Left kidney (tissue), 1 donor: ENCODE measurements at regions not wholly inside any gene's neighbourhood (a gene's known extent, or its start where the extent isn't known, plus 50 kb on each side); places are given as distances from the start of the nearest gene placed in this dataset.

ENCODE experiments used
- DNase-seq: peaks from one replicate; pipeline ENCODE4 v3.0.0-alpha.2; 2013

DNA sequence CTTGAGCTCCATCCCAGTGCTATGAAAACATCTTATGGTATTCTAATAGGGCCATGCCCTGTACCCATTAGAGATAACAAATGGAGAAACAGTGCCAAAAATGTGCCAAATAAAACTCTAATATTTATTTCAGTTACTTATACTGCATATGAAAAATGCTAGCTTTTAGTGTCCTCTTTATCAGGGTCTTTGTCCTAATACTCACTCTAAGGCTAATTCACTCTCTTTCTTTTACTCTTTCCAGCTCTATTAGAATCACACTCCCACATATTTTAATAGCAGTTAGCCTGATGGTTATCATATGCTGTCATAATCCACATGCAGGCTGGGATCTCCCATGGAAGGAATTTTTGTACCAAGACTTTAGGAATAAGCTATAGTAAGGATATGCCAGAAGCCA, 408.4 kb downstream of the ETV1 start:
- no peak for DNase-seq

DNA sequence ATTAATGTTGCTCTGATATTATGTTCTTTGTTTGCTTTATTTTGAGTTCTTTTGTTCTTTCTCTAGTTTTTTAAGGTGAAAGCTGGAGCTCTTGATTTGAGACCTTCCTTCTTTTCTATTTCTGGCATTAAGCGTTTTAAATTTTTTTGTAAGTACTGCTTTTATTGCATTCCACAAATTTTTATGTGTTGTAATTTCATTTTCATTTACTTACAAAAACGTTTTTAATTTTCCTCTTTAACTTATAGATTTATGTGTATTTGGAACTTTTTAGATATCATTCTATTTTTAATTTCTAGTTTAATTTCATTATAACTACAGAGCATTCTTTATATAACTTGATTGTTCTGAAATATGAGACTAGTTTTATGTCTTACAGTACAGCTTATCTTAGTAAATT, 395.6 kb downstream of the ETV1 start:
- no peak for DNase-seq

DNA sequence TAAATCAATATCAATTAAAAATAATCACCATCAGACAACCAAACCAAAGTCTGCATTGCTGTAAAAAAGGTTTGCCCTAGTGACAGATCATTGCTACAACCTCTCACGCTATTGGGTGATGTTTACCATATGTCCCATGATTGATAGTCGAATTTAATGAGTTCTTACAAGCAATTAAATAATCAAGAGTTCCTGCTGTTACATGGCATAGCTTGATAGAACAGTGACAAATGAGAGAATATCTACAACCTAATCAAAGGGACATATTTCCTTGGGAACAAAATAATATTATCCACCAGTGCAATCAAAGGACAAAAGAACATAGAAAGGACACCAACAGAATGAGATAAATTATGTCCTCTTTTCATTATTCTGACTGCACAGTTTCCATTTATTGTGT, 387.4 kb downstream of the ETV1 start:
- DNase-seq: no peak

DNA sequence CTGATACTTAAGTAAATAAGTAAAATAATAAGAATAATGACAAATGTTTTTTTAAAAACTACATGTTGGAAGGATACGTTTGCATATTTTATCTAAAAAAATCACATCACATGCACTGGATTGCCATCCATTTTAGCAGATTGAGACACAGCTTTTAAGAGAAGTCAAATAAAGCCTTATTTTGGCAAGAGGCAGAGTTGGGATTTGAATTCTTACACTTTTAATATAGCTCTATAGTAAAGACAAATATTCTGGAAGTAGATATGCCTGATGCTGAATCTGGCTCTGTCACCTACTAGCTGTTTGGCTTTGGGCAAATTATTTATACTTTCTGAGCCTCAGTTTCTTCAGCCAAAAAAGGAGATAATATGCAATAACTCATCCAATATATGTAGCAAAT, 386.4 kb downstream of the ETV1 start:
- DNase-seq: no peak

DNA sequence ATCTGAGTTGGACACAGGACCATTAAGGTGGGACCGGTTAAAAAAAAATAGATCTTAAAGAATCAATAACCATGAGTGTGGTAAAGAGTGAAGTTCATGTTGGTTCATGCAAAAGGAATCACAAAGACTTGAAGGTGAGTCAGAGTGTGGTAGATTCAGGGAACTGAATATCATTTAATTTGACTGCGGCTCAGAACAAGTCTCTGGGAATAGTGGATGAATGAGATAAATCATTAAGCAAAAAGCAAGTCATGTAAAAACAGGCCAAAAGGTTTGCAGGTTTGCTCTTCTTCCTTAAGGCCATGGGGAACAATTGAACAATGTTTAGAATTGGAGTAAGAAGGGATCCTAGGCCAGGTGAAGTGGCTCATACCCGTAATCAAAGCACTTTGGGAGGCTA, 385.8 kb downstream of the ETV1 start:
- no peak for DNase-seq

DNA sequence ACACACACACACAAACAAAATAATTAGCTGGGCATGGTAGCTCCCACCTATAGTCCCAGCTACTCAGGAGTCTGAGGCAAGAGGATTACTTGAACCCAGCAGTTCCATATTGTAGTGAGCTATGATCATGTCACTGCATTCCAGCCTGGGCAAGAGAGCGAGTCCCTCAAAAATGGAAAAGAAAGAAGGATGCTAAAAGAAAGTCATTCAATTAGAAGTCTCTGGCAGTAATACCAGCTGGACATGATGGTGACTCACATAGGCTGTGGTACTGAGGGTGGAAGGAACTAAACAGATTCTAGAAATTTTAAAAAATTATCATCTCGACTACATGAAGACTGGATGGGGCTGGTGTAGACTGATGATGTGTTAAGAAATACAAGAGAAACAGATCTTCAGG, 385.3 kb downstream of the ETV1 start:
- DNase-seq: no peak

DNA sequence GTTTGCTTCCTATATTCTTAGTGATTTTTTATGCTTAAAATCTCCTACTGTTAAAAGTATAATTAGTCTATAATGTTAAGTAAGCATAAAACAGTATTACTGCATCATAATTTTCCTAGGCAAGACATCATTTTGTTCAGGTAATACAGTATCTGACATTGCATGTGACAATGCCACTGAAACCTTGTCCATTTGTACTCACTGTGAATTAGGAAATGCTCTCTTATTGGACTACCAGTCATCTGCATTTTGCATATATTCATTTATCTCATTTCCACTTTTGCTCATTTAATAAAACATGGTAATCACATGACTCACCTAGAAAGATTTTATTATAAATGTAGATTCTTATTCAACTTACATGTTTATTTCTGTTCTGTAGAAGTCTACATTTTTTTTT, 379.1 kb downstream of the ETV1 start:
- DNase-seq: no peak

DNA sequence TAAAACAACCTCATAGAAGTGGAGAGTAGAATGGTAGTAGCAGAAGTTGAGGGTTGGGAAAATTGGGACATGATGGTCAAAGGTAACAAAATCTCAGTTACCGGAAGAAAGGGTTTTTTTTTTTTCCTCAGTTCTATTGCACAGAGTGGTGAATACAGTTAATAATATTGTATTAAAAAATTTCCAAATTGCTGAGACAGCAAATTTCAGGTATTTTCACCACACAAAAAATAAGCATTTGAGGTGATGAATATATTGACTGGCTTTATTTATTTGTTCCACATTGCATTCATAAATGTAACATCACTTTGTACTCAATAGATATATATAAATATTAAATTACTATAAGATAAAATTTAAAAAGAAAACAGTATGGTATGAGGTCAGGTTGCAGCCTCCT, 373.8 kb downstream of the ETV1 start:
- DNase-seq: no peak

DNA sequence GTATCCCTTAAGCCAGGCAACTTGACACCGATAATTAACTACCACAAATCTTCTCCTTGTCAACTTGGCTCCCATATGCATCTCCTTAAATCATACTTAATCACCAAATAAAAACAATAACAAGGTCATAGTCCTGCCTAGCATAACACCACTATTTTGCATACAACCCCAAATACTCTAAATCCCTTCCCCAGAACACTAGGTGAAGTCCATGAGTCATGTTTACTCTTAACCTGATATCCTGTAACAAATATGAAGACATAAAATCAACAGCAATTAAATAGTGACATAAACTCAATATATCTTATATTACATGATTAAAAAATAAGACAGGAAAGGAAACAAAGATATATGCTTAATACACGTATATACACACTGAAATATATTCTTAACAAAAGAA, 362.0 kb downstream of the ETV1 start:
- no peak for DNase-seq

DNA sequence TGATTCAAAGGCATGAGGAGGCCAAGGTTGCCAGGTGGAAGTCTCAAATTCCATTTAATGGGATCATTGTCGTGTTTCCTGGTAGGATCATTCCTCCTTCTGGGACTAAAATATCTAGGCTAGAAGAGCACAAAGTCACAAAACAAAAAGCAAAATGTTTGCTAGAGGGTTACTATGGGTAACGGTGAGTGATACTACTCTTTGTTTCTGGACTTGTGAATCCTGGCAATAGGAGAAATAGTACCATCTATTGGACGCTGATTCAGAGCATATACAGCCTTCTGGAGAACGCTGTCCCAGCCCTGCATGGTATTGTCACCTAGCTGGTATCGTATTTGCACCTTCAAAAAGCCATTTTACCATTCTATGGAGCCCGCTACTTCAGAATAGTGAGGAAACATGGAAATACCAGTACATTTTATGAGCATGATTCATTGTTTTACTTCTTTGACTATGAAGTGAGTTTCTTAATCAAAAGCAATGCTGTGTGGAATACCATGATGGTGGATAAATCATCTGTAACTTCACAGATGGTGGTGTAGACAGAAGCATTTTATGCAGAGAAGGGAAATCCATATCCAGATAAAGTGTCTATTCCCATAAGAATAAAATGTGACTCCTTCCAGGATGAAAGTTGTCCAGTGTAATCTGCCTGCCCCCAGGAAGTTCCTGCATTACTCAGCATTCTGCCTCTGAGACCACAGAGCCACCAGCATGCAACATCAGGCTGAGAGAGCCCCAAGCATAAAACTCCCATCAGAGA, 361.0 kb downstream of the ETV1 start:
- DNase-seq: no peak

DNA sequence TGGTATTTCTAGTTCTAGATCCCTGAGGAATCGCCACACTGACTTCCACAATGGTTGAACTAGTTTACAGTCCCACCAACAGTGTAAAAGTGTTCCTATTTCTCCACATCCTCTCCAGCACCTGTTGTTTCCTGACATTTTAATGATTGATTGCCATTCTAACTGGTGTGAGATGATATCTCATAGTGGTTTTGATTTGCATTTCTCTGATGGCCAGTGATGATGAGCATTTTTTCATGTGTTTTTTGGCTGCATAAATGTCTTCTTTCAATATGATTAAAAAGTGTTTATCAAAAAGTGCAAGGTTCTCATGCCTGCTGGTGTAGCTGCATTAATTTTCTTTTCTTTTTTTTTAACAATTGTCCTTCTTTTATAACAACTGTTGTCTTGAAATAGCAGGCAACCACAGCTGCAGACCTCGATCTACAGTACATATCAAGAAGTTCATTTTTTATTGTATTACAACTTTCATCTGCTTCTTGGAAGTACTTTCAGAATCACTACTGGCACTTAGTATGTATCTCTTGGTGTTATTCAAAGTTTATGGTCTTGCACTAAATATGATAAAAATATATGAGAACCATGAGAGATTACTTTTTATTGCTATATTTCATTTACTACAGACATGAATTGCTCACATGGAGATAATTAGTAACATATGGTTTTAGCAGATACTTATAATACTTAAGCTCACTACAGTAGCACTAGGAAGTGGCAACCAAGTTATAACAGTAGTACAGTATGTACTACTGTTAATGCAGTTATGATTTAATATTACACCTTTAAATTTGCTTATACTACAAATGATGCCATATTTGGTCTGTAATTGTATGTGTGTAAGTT, 358.0 kb downstream of the ETV1 start:
- DNase-seq: peak; percentile 13

DNA sequence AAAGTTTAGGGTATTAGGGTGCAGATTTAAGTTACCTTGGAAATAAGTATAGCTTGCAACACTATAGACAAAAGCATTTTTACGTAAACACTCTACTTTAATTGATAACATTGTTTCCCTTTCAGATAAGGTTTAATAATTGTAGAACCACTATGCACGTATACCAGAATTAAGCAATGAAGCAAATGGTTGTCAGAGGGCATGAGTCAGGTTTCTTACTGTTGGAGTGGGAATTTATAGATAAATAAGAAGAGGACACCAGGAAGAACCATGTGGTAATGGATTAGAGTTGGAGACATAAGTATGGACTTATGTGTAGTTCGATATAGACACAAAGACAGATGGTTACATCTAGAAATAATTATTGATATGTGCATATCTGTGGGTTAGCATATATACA, 355.6 kb downstream of the ETV1 start:
- no peak for DNase-seq

DNA sequence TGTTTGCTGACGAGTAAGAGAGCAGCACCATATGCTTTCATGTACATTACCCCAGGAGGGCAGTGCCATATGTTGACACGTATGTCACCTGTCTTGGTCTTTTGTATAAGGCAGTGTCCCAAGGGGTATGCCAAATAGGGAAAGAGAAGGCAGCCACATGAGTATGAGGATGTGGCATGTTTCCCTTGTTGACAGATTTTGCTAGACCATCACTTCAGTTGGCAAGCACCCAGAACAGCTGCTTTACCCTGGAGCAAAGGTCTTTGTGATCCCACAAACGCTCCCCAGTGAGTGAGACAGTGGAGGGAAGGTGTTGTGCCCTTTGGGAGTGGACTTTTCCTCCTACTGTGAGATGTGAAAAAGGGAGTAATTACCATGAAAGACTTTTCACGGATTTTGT, 350.1 kb downstream of the ETV1 start:
- no peak for DNase-seq

DNA sequence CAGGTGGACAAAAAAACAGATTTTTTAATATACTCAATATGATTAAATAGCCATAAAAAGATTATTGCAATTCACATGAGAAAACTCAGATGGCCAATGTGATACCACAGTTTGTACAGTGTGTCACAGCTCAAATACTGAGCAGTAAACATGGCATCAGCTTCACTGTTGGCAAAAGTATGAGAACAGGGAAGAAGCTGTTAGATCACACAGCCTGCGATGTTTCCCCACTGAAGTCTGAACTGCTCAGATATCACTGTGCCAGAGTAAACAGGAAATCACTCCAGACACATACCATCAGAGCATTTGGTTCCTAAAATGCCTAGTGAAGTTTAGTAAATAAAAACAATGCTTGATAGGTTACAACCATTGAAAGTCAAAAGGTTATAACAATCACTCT, 347.8 kb downstream of the ETV1 start:
- peak; percentile 43 for DNase-seq

DNA sequence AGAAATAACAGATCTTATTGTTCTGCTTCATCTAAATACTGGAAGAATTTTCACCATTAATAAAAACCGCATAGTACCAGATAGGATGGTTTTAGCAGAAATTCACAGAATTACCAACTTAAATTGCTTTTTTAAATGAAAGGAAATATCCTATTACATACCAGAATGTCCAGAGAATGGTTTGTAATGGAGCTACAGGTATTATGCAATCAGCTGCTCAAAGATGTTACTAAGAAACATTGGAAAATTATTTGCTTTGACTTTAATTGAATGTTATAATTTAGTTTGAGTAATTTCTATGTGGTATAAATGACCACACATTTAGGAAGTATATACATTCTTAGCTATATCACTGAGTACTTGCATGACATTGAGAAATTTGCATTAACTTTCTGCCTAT, 338.3 kb downstream of the ETV1 start:
- DNase-seq: no peak

DNA sequence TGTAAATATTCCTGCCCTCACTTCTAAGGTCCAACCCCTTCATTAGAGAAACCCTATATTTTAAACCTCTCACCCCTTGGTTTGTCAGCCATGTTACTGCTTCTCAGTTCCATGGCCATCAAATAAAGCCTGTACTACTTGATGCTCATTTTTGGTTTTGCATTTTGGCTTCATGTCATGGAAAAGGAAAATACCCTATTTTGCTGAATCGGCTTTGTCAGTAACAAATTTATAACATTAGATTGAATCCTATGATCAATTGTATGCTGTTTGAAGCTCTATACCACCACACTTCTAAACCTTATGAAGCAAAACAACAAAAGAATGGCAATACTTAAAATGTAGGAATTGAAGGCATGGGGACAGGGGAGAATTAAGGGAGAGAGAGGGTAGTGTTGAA, 333.1 kb downstream of the ETV1 start:
- DNase-seq: no peak

DNA sequence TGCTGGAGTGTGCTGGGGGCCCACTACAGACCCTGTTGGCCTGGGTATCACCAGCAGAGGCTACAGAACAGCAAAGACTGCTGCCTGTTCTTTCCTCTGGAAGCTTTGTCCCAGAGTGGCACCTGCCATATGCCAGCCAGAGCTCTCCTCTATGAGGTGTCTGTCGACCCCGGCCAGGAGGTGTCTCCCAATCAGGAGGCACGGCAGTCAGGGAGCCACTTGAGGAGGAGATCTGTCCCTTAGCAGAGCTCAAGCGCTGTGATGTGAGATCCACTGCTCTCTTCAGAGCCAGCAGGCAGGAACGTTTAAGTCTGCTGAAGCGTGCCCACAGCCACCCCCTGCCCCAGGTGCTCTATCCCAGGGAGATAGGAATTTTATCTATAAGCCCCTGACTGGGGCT, 316.2 kb downstream of the ETV1 start:
- no peak for DNase-seq

DNA sequence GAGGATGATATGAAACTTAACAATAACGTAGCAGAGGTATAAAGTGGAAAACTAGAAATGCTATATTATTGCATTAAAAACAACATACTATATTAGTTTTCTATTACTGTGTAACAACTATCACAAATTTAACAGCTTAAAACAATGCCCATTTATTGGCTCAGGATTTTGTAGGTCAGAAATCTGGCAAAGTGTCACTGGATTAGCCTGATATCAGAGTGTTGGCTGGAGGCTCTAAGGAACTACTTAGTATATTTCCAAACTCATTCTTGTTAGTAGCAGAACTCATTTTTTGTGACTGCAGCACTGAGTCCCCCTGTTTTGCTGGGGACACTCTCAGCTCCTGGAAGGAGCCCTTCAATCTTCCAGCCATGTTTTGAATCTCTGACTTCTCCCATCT, 306.8 kb downstream of the ETV1 start:
- DNase-seq: no peak

DNA sequence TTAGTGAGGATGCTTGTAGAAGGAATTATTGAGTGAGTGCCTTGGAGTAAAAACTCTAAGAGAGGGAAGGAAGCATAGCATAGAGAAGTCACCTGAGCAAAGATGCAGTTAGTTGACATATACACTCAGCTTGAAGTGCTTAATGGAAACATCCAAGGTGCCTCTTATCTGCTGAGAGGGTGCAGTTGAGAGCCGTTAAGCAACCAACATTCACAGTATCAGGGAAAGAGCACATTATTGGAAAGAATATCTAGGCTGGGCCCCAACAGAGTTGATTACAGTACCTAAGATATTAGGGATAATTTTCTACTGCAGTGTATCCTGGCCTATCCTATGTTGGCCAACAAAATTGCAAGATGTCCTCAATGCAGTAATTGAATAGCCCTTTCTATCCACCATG, 302.0 kb downstream of the ETV1 start:
- no peak for DNase-seq

DNA sequence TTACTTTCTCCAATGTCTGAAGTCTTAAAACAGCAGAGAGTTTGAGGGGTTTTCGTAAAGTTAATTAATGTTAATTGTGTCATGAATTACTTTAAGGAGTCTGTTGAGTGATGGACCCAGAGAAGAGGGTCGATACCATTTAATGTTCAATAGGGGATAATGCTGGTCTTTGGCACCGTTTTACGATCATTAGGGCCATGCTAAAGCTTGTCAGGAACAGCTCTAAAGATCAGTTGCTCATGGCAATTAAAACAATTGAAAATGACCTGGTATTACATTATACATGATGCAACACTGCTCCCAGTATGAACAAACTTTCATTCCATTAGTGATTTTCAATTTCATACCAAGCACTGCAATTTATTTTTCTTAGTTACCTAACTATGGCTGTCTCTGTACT, 296.9 kb downstream of the ETV1 start:
- no peak for DNase-seq

DNA sequence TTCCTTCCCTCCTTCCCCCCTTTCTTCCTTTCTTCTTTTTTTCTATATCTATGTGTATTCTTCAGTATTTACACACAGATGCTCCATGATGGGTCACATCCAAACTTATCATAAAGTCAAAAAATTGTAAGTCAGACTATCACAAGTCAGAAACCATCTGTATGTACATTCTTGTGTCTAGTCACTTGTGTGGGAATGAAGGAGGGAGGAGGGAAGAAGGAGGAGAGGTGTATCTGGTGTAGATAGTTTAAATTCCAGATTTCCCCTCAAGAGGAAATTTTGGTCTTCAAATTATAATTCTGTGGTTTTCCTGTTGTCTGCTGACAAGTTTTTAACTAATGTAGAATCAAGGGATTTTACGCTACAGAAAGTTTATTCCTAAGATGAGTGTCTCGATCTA, 287.2 kb downstream of the ETV1 start:
- no peak for DNase-seq

DNA sequence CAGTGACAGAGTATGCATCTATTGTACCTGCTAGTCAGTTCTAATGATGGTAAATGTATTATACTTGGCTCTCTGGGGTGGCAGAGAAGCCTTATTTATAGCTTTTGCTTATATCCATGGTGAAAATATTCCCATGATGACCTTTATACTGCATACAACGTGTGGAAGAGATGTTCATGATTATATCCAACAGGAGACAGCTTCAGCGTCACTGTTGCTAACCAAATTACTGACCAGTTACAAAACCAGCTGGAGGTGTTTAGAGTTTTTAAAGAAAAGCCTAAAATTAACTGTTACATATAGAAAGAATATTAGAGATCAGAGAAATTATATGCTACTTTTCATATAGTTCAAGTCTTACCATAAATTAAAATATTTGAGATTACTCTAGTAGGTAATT, 280.8 kb downstream of the ETV1 start:
- DNase-seq: no peak

DNA sequence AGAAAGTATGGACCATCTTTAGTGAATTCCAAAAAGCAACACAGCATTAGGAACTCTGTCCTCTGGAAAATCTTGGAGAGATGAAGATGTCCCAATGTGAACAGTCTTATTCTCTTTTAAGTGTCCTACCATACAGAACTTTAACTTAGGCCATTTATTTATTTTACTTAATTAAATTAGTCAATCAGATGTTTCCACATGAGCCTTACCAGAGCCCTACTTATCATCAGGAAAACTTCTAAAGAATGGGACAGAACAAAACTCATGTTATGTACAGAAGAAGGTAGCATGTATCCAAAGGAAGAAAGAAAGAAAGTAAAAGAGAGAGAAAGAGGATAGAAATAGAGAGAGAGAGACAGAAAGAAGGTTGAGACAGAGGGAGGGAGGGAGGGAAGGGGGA, 276.4 kb downstream of the ETV1 start:
- no peak for DNase-seq

DNA sequence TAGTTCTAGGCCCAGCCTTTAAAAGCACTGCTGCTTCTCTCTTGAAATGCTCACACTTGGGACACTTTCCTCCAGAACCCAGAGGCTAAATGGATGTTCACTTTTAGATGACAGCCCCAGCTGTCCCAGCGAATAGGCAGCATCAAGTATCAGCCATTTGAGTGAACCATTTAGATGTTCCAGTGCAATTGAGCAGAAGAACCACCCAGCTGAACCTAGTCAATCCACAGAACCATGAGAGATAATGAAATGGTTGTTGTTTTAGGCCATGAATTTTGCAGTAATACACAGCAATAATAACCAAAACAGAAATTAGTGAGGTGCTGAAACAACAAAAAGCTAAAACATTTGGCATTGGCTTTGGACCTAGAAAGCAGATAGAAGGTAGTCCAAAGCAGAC, 273.9 kb downstream of the ETV1 start:
- DNase-seq: no peak
